ENCODE measurements at regions not wholly inside any gene's neighbourhood (a gene's known extent, or its start where the extent isn't known, plus 50 kb on each side); places are given as distances from the start of the nearest gene placed in this dataset.
"Not testable (repeated sequence)": the region's sequence is repeated elsewhere in the genome, so short reads cannot be mapped to it uniquely, and the experiment has no call there.

DNA sequence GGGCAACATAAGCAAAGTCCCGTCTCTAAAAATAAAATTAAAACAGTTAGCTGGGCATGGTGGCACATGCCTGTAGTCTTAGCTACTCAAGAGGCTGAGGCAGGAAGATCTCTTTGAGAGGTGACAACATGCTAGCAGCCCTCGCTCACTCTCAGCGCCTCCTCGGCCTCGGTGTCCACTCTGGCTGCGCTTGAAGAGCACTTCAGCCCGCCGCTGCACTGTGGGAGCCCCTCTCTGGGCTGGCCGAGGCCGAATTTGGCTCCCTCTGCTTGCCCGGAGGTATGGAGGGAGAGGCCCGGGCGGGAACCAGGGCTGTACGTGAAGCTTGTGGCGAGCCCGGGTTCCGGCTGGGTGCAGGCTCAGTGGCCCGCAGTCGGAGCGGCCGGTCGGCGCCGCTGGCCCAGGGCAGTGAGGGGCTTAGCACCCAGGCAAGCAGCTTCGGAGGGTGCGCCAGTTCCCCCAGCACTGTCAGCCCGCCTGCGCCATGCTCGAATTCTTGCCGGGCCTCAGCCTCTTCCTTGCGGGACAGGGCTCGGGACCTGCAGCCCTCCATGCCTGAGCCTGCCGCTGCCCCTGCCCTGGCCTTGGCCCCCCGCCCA lies 138.3 kb downstream of the MAP3K21 start:
- TF ChIP-seq, protein P1, sequence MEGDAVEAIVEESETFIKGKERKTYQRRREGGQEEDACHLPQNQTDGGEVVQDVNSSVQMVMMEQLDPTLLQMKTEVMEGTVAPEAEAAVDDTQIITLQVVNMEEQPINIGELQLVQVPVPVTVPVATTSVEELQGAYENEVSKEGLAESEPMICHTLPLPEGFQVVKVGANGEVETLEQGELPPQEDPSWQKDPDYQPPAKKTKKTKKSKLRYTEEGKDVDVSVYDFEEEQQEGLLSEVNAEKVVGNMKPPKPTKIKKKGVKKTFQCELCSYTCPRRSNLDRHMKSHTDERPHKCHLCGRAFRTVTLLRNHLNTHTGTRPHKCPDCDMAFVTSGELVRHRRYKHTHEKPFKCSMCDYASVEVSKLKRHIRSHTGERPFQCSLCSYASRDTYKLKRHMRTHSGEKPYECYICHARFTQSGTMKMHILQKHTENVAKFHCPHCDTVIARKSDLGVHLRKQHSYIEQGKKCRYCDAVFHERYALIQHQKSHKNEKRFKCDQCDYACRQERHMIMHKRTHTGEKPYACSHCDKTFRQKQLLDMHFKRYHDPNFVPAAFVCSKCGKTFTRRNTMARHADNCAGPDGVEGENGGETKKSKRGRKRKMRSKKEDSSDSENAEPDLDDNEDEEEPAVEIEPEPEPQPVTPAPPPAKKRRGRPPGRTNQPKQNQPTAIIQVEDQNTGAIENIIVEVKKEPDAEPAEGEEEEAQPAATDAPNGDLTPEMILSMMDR (IDR thresholded peaks at IDR 0.05), result no peak
- Histone ChIP-seq H3K9me3 (peaks cover 0 to 13% (median 0%) of the 10 kb centered on the region in 11 donors), H3K27ac (no peak overlapping the region), H3K4me1 (no peaks in the 10 kb centered on the region), H3K36me3 (no peaks in the 10 kb centered on the region), H3K27me3 (peaks cover 0 to 4% (median 0%) of the 10 kb centered on the region in 7 donors), H3K4me3 (no peak overlapping the region)
- 94 to 95% methylated on average over 34 of the region's 34 CpGs for WGBS, 2 donors
- ATAC-seq (no peak), DNase-seq (no peak)
- intact Hi-C loops (cut with DNase I), result no loop called here

DNA sequence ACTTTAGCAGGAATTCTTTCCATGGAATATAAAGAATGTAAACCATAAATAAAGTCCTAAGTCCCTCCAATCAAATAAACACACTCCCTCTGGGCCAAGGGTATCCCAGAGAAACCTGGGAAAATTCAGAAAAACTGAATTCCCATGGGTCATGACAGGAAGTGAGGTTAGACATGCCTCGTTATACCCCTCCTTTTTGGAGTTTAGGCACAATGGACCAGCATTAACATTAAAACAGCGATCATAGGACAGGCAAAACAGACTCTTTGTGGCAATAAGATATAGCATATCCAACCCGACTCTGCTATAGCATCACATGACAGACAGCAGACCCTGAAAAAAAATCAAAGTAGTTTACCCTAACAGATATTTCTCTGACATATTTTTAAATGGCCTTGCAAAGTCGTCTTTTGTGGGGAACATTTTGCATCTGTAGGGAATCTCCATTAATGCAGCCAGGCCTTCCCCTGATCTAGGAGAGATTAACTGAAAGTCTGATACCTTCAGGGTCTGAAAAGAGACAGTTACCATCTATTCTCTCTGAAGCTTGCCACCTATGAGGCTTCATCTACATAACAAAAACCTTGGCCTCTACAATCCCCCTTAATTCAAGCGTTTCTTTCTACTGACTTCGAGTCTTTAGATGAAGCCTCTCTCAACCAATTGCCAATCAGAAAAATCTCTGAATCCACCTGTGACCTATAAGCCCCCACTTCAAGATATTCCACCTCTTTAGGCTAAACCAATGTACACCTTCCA lies 143.0 kb upstream of the KCNK1 start:
- H3K36me3 ChIP-seq, result no peaks in the 10 kb centered on the region
- no peak overlapping the region for H3K4me3 ChIP-seq
- intact Hi-C loops (cut with DNase I), result no loop called here
- H3K27me3 ChIP-seq, result no peaks in the 10 kb centered on the region
- H3K9me3 ChIP-seq, result peaks cover 0 to 6% (median 0%) of the 10 kb centered on the region in 11 donors
- no peaks in the 10 kb centered on the region for H3K4me1 ChIP-seq
- DNase-seq (no peak), ATAC-seq (no peak)
- TF ChIP-seq, protein P1 (IDR thresholded peaks at IDR 0.05), result no peak
- H3K27ac ChIP-seq, result no peak overlapping the region
- 65% methylated on average over 6 of the region's 6 CpGs for WGBS, 2 donors

DNA sequence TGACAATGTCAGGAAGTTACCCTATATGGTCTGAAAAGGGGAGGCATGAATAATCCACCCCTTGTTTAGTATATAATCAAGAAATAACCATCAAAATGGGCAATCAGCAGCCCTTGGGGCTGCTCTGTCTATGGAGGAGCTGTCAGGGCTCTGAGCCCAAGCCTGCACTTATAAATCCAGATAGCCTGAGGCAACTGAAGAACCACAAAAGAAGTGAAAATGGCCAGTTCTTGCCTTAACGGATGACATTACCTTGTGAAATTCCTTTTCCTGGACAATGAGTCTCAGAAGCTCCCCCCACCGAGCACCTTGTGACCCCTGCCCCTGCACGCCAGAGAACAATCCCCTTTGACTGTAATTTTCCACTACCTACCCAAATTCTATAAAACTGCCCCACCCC lies 142.1 kb upstream of the KCNK1 start:
- H3K27ac ChIP-seq; DNase-seq; H3K9me3 ChIP-seq; intact Hi-C loops (cut with DNase I); H3K27me3 ChIP-seq; H3K36me3 ChIP-seq; H3K4me3 ChIP-seq; ATAC-seq; H3K4me1 ChIP-seq: not testable (repeated sequence)
- 85% methylated on average over 3 of the region's 3 CpGs for WGBS, 2 donors

DNA sequence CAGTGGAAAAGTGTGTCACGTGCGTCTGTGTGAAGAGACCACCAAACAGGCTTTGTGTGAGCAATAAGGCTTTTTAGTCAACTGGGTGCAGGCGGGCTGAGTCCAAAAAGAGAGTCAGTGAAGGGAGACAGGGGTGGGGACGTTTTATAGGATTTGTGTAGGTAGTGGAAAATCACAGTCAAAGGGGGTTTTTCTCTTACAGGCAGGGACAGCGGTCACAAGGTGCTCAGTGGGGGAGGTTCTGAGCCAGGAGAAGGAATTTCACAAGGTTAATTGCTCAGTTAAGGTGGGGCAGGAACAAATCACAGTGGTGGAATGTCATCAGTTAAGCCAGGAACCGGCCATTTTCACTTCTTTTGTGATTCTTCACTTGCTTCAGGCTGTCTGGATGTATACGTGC lies 141.1 kb upstream of the KCNK1 start:
- ATAC-seq; H3K27ac ChIP-seq; H3K4me1 ChIP-seq; H3K27me3 ChIP-seq; DNase-seq; H3K4me3 ChIP-seq; H3K36me3 ChIP-seq; intact Hi-C loops (cut with DNase I); H3K9me3 ChIP-seq: not testable (repeated sequence)
- WGBS, 2 donors, result 69 to 72% methylated on average over 7 of the region's 7 CpGs

DNA sequence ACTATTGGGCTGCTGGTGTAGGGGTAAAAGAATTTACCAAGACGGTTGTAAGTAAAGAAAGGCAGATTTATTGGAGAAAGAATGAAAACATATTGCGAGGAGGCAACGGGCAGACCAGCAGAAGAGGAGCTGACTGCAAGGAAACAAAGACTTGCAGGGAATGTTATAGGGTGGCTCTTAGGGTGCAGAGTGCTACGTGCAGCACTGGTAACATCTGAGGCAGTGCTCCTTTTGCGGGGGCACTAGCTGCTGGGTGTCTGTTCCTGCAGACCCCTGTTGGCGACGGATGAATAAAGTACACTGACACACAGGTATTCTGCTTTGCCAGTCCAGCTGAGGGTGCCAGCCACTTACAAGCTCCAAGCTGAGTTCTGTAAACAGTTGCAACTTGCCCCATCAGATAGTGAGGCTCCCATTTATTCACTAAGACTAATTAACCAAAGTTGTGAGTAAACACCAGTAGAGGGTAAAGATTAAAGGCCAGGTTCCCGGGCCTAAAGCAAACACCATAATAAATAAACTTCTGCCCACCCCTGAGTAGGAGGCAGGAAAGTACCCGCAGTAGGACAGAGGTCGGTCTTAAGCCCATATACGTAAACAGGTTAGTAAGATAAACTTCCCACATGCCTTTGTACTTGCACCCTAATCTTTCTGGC lies 140.2 kb upstream of the KCNK1 start:
- Histone ChIP-seq H3K4me3 (no peak overlapping the region), H3K4me1 (no peaks in the 10 kb centered on the region), H3K9me3 (peaks cover 0 to 4% (median 0%) of the 10 kb centered on the region in 11 donors), H3K27me3 (peaks cover 0 to 6% (median 0%) of the 10 kb centered on the region in 7 donors), H3K36me3 (no peaks in the 10 kb centered on the region), H3K27ac (no peak overlapping the region)
- TF ChIP-seq, protein P1 (IDR thresholded peaks at IDR 0.05), result no peak
- ATAC-seq (no peak), DNase-seq (no peak)
- intact Hi-C loops (cut with DNase I), result no loop called here
- WGBS, 2 donors, result 75 to 83% methylated on average over 11 of the region's 11 CpGs
